HepG2 (cell line): ENCODE measurements at regions not wholly inside any gene's neighbourhood (a gene's known extent, or its start where the extent isn't known, plus 50 kb on each side); places are given as distances from the start of the nearest gene placed in this dataset.

ENCODE experiments used
- ATAC-seq: fragments of 200-7000 bp; cut with Tn5 transposase; 3 replicates; pipeline ENCODE4 v1.9.1; 2020; ENCODE audit warnings: mild to moderate bottlenecking, moderate library complexity
- BruUV-seq: library from RNA; stranded (reverse); fragments of 400-500 nt; replicated peaks from 2 replicates; lab custom pipeline; 2021; lab: Mats Ljungman, UMichigan
- CTCF ChIA-PET: fragments of 300-600 bp; formaldehyde crosslinking; extraction: SDS; loops from one replicate; lab custom pipeline; 2021; ENCODE audit warnings: low total read pairs, inconsistent platforms, low intra/inter-chr PET ratio; lab: Yijun Ruan, JAX
- POLR2A ChIA-PET: fragments of 350-600 bp; sonication (Branson Sonifier 250); formaldehyde crosslinking; loops from one replicate; lab custom pipeline; 2020; ENCODE audit warnings: antibody characterized with exemption, inconsistent platforms; lab: Yijun Ruan, JAX
- DNase-seq: peaks from one replicate; pipeline ENCODE4 v3.0.0-alpha.2; 2015; ENCODE audit warnings: low spot score
- FAIRE-seq: peaks from 3 replicates; lab custom pipeline; 2011; peaks lifted over from hg19 to GRCh38; lab: Jason Lieb, UNC
- H2AFZ ChIP-seq: one replicate; pipeline ENCODE4 v1.6.1; 2011; ENCODE audit warnings: low read length, inconsistent platforms
- H3K27ac ChIP-seq: fragments of 300-600 bp; 3 replicates; pipeline ENCODE4 v1.8.0; 2011; ENCODE audit warnings: mixed run types, mild to moderate bottlenecking, mixed read lengths, low read length, inconsistent platforms; ENCODE audit not compliant: insufficient read depth; ENCODE audit errors: extremely low read length
- H3K27me3 ChIP-seq, 2 experiments: fragments of 200-600 bp in 1 of 2; 2 replicates in 1 of 2; 3 replicates in 1 of 2; pipeline versions ENCODE4 v1.6.0 to v1.8.0; 2011; ENCODE audit warnings: low read length in 2 of 2, mild to moderate bottlenecking in 2 of 2, moderate library complexity in 2 of 2, inconsistent platforms in 1 of 2; ENCODE audit not compliant: insufficient read depth in 2 of 2, control insufficient read depth in 1 of 2
- H3K36me3 ChIP-seq, 2 experiments: fragments of 200-600 bp in 1 of 2; replicated peaks in 1 of 2; 2 replicates in 1 of 2; 3 replicates in 1 of 2; pipeline versions ENCODE4 v1.5.1 to v1.8.0; 2011; ENCODE audit warnings: low read length in 2 of 2, inconsistent platforms in 1 of 2; ENCODE audit not compliant: insufficient read depth in 2 of 2, control insufficient read depth in 1 of 2
- H3K4me1 ChIP-seq: 2 replicates; pipeline ENCODE4 v1.5.1; 2012; ENCODE audit warnings: low read length, inconsistent platforms; ENCODE audit not compliant: insufficient read depth
- H3K4me2 ChIP-seq: 2 replicates; pipeline ENCODE4 v1.6.0; 2011; ENCODE audit warnings: low read depth, low read length, inconsistent platforms
- H3K4me3 ChIP-seq, 3 experiments: fragments of 200-600 bp in 1 of 3; sonication (generic), shearing (Covaris generic) in 1 of 3; replicated peaks in 1 of 3; 2 replicates each; pipeline ENCODE4 v1.5.1; 2011 to 2016; ENCODE audit warnings: low read length in 3 of 3, inconsistent platforms in 2 of 3, low read depth in 2 of 3, mild to moderate bottlenecking in 2 of 3, control low read depth in 1 of 3, mixed read lengths in 1 of 3; ENCODE audit not compliant: insufficient read depth in 1 of 3
- H3K79me2 ChIP-seq: one replicate; pipeline ENCODE4 v1.6.1; 2011; ENCODE audit warnings: low read length, inconsistent platforms; ENCODE audit not compliant: insufficient read depth
- H3K9ac ChIP-seq: 2 replicates; pipeline ENCODE4 v1.6.0; 2011; ENCODE audit warnings: mild to moderate bottlenecking, low read depth, low read length, inconsistent platforms; ENCODE audit not compliant: insufficient read depth
- H3K9me3 ChIP-seq: 2 replicates; pipeline ENCODE4 v1.5.1; 2012; ENCODE audit warnings: mild to moderate bottlenecking, low read length
- H4K20me1 ChIP-seq: 2 replicates; pipeline ENCODE4 v1.6.0; 2011; ENCODE audit warnings: inconsistent platforms, mild to moderate bottlenecking, low read length, moderate library complexity; ENCODE audit not compliant: insufficient read depth
- BRCA1 ChIP-seq: sonication (generic); formaldehyde crosslinking; IDR thresholded peaks from 2 replicates; pipeline ENCODE4 v1.4.0; 2020; ENCODE audit warnings: missing genetic modification reagents
- CC2D1A ChIP-seq: sonication (generic); formaldehyde crosslinking; IDR thresholded peaks from 2 replicates; pipeline ENCODE4 v1.8.1; 2023; ENCODE audit warnings: mild to moderate bottlenecking, missing genetic modification reagents
- GABPA ChIP-seq, 2 experiments: IDR thresholded peaks; 2 replicates each; pipeline ENCODE4 v1.6.1; 2011 to 2016; ENCODE audit warnings: low read depth in 2 of 2, low read length in 1 of 2, missing biosample characterization in 1 of 2, missing genetic modification characterization in 1 of 2
- HHEX ChIP-seq: IDR thresholded peaks from 2 replicates; pipeline ENCODE4 v1.6.1; 2016; ENCODE audit warnings: control low read depth
- HNRNPL ChIP-seq: fragments of 200-400 bp; formaldehyde crosslinking; IDR thresholded peaks from 2 replicates; pipeline ENCODE4 v1.6.1; 2017; ENCODE audit warnings: mild to moderate bottlenecking, low read depth, low read length
- HNRNPUL1 ChIP-seq: fragments of 200-400 bp; formaldehyde crosslinking; IDR thresholded peaks from 2 replicates; pipeline ENCODE4 v1.6.1; 2017; ENCODE audit warnings: low read depth, mild to moderate bottlenecking, low read length, moderate library complexity
- MBD4 ChIP-seq: IDR thresholded peaks from 2 replicates; pipeline ENCODE4 v1.6.1; 2012; ENCODE audit warnings: low read length, inconsistent platforms, borderline replicate concordance
- PBX3 ChIP-seq: sonication (generic); formaldehyde crosslinking; IDR thresholded peaks from 2 replicates; pipeline ENCODE4 v1.8.1; 2023; ENCODE audit warnings: missing genetic modification reagents, inconsistent platforms, borderline replicate concordance
- PHB2 ChIP-seq: fragments of 450-650 bp; IDR thresholded peaks from 2 replicates; pipeline ENCODE4 v1.6.1; 2018; ENCODE audit not compliant: partially characterized antibody
- SCMH1 ChIP-seq: sonication (generic); formaldehyde crosslinking; IDR thresholded peaks from 2 replicates; pipeline ENCODE4 v1.9.0; 2021; ENCODE audit warnings: missing genetic modification reagents, mild to moderate bottlenecking, borderline replicate concordance
- ZNF230 ChIP-seq: sonication (generic); formaldehyde crosslinking; IDR thresholded peaks from 2 replicates; pipeline ENCODE4 v1.4.0; 2020; ENCODE audit warnings: mild to moderate bottlenecking, missing genetic modification reagents
- ZNF747 ChIP-seq: sonication (generic); formaldehyde crosslinking; IDR thresholded peaks from 2 replicates; pipeline ENCODE4 v1.8.1; 2023; ENCODE audit warnings: missing genetic modification reagents, mild to moderate bottlenecking, borderline replicate concordance
- ZNF788 ChIP-seq: sonication (generic); formaldehyde crosslinking; IDR thresholded peaks from 2 replicates; pipeline ENCODE4 v1.5.0; 2020; ENCODE audit warnings: mild to moderate bottlenecking, missing genetic modification reagents, borderline replicate concordance
- WGBS: methylation state at CpG from one replicate; pipeline ENCODE4 v1.1.6; 2017; ENCODE audit warnings: low lambda C conversion rate; 5-methylcytosine and 5-hydroxymethylcytosine counted together
- in situ Hi-C: cut with HindIII; loops from 2 replicates; pipeline ENCODE4 v1.10.0; 2017; ENCODE audit warnings: low pct_unique_long_range_greater_than_20kb; ENCODE audit not compliant: extremely low pct_ligation_motif_present
- intact Hi-C: fragments of 100-400 bp; cut with micrococcal nuclease; formaldehyde crosslinking; loops from one replicate; pipeline ENCODE4 v1.10.0; 2022; ENCODE audit not compliant: unreplicated experiment
- TF ChIP-seq, protein P1 (sequence below): sonication (generic); formaldehyde crosslinking; IDR thresholded peaks from 2 replicates; pipeline ENCODE4 v1.4.0; 2020; ENCODE audit warnings: mild to moderate bottlenecking, missing genetic modification reagents
- TF ChIP-seq, protein P2 (sequence below): sonication (generic); formaldehyde crosslinking; IDR thresholded peaks from 2 replicates; pipeline ENCODE4 v1.4.0; 2020; ENCODE audit warnings: missing genetic modification reagents
- TF ChIP-seq, protein P3 (sequence below): sonication (generic); formaldehyde crosslinking; conservative IDR thresholded peaks from 2 replicates; pipeline ENCODE4 v1.8.0; 2022; ENCODE audit warnings: low read depth, missing genetic modification reagents

- TF ChIP-seq ZNF747, result no peak
- no peak for TF ChIP-seq SCMH1 (CRISPR knock-in tag)
- no peak for TF ChIP-seq HNRNPUL1
- TF ChIP-seq ZNF230 (CRISPR knock-in tag), result no peak
- no peak for TF ChIP-seq ZNF788
- TF ChIP-seq, protein P1, sequence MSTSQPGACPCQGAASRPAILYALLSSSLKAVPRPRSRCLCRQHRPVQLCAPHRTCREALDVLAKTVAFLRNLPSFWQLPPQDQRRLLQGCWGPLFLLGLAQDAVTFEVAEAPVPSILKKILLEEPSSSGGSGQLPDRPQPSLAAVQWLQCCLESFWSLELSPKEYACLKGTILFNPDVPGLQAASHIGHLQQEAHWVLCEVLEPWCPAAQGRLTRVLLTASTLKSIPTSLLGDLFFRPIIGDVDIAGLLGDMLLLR (CRISPR knock-in tag), result no peak
- TF ChIP-seq, protein P2, sequence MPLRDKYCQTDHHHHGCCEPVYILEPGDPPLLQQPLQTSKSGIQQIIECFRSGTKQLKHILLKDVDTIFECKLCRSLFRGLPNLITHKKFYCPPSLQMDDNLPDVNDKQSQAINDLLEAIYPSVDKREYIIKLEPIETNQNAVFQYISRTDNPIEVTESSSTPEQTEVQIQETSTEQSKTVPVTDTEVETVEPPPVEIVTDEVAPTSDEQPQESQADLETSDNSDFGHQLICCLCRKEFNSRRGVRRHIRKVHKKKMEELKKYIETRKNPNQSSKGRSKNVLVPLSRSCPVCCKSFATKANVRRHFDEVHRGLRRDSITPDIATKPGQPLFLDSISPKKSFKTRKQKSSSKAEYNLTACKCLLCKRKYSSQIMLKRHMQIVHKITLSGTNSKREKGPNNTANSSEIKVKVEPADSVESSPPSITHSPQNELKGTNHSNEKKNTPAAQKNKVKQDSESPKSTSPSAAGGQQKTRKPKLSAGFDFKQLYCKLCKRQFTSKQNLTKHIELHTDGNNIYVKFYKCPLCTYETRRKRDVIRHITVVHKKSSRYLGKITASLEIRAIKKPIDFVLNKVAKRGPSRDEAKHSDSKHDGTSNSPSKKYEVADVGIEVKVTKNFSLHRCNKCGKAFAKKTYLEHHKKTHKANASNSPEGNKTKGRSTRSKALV (CRISPR knock-in tag), result no peak
- TF ChIP-seq GABPA (IDR thresholded peaks at IDR 0.05; ENCODE audit: low read depth, low read length), result no peak
- TF ChIP-seq GABPA (CRISPR knock-in tag; IDR thresholded peaks at IDR 0.05; ENCODE audit: low read depth), result no peak
- no peak for TF ChIP-seq PHB2
These were observed 116.5 kb downstream of the CYLD start (continued) for GRCh38 chr16:50858376-50858775.

GRCh38 chr16:50857881-50858280 is 116.0 kb downstream of the CYLD start:
- DNase-seq (no peak), FAIRE-seq (no peak), ATAC-seq (no peak)
- no peaks in the 10 kb centered on the region for H4K20me1 ChIP-seq
- H3K79me2 ChIP-seq, result no peaks in the 10 kb centered on the region
- BruUV-seq, result no TSS peak
- no peak for TF ChIP-seq CC2D1A (CRISPR knock-in tag)
- TF ChIP-seq, protein P3, sequence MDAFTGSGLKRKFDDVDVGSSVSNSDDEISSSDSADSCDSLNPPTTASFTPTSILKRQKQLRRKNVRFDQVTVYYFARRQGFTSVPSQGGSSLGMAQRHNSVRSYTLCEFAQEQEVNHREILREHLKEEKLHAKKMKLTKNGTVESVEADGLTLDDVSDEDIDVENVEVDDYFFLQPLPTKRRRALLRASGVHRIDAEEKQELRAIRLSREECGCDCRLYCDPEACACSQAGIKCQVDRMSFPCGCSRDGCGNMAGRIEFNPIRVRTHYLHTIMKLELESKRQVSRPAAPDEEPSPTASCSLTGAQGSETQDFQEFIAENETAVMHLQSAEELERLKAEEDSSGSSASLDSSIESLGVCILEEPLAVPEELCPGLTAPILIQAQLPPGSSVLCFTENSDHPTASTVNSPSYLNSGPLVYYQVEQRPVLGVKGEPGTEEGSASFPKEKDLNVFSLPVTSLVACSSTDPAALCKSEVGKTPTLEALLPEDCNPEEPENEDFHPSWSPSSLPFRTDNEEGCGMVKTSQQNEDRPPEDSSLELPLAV, result no peak
- no peak for TF ChIP-seq BRCA1
- TF ChIP-seq HHEX, result no peak
- TF ChIP-seq HNRNPL, result no peak
- no peak for TF ChIP-seq MBD4
- no peak for TF ChIP-seq PBX3 (CRISPR knock-in tag)
- no peaks in the 10 kb centered on the region for H3K27me3 ChIP-seq
- in situ Hi-C loops, result no loop called here
- H2AFZ ChIP-seq, result no peak overlapping the region
- 46% methylated on average over 5 of the region's 5 CpGs for WGBS
- peaks cover 37% of the 10 kb centered on the region for H3K4me1 ChIP-seq
- no peak overlapping the region for H3K4me3 ChIP-seq
- H3K9ac ChIP-seq, result no peak overlapping the region
- intact Hi-C loops, result no loop called here
- ChIA-PET CTCF (no interaction called here), POLR2A (no interaction called here)
- no peaks in the 10 kb centered on the region for H3K36me3 ChIP-seq
- no peaks in the 10 kb centered on the region for H3K9me3 ChIP-seq
- no peak overlapping the region for H3K4me2 ChIP-seq
- H3K27ac ChIP-seq, result no peak overlapping the region
